Astrocyte (in vitro differentiated cells and primary cell): ENCODE measurements at regions not wholly inside any gene's neighbourhood (a gene's known extent, or its start where the extent isn't known, plus 50 kb on each side); places are given as distances from the start of the nearest gene placed in this dataset.
A peak's percentile ranks its signal among the peaks of the same experiment; 100 is the strongest.

Experiments
- DNase-seq: peaks from one replicate; pipeline ENCODE4 v3.0.0-alpha.2; 2010; ENCODE audit warnings: low read depth
- FAIRE-seq: peaks from 2 replicates; lab custom pipeline; 2011; peaks lifted over from hg19 to GRCh38; lab: Jason Lieb, UNC
- H2AFZ ChIP-seq: 2 replicates; pipeline ENCODE4 v1.6.0; 2012; ENCODE audit warnings: low read depth, low read length, inconsistent platforms
- H3K27ac ChIP-seq: 2 replicates; pipeline ENCODE4 v1.5.1; 2011; ENCODE audit warnings: low read depth, low read length, inconsistent platforms
- H3K27me3 ChIP-seq: 2 replicates; pipeline ENCODE4 v1.6.0; 2011; ENCODE audit warnings: low read length, inconsistent platforms; ENCODE audit not compliant: insufficient read depth
- H3K36me3 ChIP-seq: 2 replicates; pipeline ENCODE4 v1.5.1; 2011; ENCODE audit warnings: low read length, inconsistent platforms; ENCODE audit not compliant: insufficient read depth
- H3K4me1 ChIP-seq: 2 replicates; pipeline ENCODE4 v1.5.1; 2011; ENCODE audit warnings: low read length, inconsistent platforms; ENCODE audit not compliant: insufficient read depth
- H3K4me2 ChIP-seq: 2 replicates; pipeline ENCODE4 v1.6.0; 2012; ENCODE audit warnings: low read length, inconsistent platforms
- H3K4me3 ChIP-seq: 2 replicates; pipeline ENCODE4 v1.5.1; 2011; ENCODE audit warnings: low read depth, mild to moderate bottlenecking, low read length, inconsistent platforms; ENCODE audit not compliant: insufficient read depth
- H3K79me2 ChIP-seq: 2 replicates; pipeline ENCODE4 v1.6.0; 2012; ENCODE audit warnings: mild to moderate bottlenecking, low read length, inconsistent platforms; ENCODE audit not compliant: insufficient read depth
- H3K9ac ChIP-seq: 2 replicates; pipeline ENCODE4 v1.6.0; 2012; ENCODE audit warnings: mild to moderate bottlenecking, low read length, inconsistent platforms
- H3K9me3 ChIP-seq: 2 replicates; pipeline ENCODE4 v1.5.1; 2012; ENCODE audit warnings: low read depth, mild to moderate bottlenecking, low read length, inconsistent platforms; ENCODE audit not compliant: insufficient read depth
- H4K20me1 ChIP-seq: 2 replicates; pipeline ENCODE4 v1.6.0; 2012; ENCODE audit warnings: low read length, inconsistent platforms; ENCODE audit not compliant: insufficient read depth
- H3K27ac Mint-ChIP-seq: one replicate; pipeline ENCODE4 v1.8.0; 2021; ENCODE audit warnings: mild to moderate bottlenecking, mixed read lengths; ENCODE audit not compliant: unreplicated experiment
- H3K27me3 Mint-ChIP-seq: one replicate; pipeline ENCODE4 v1.8.0; 2021; ENCODE audit warnings: low read depth, mixed read lengths; ENCODE audit not compliant: unreplicated experiment
- H3K36me3 Mint-ChIP-seq: one replicate; pipeline ENCODE4 v1.8.0; 2021; ENCODE audit warnings: low read depth, mixed read lengths; ENCODE audit not compliant: unreplicated experiment
- H3K4me1 Mint-ChIP-seq: one replicate; pipeline ENCODE4 v1.8.0; 2021; ENCODE audit warnings: low read depth, mixed read lengths; ENCODE audit not compliant: unreplicated experiment
- H3K4me3 Mint-ChIP-seq: one replicate; pipeline ENCODE4 v1.8.0; 2021; ENCODE audit warnings: mild to moderate bottlenecking, moderate library complexity, mixed read lengths; ENCODE audit not compliant: unreplicated experiment
- H3K9me3 Mint-ChIP-seq: one replicate; pipeline ENCODE4 v1.8.0; 2021; ENCODE audit warnings: mild to moderate bottlenecking, mixed read lengths; ENCODE audit not compliant: unreplicated experiment
- EZH2 ChIP-seq: IDR thresholded peaks from 2 replicates; pipeline ENCODE4 v1.6.1; 2012; ENCODE audit warnings: mild to moderate bottlenecking, low read length, inconsistent platforms; ENCODE audit not compliant: insufficient read depth
- TF ChIP-seq, protein P1 (sequence below): IDR thresholded peaks from 2 replicates; pipeline ENCODE4 v1.5.1; 2011; ENCODE audit warnings: low read depth, mild to moderate bottlenecking, inconsistent platforms, low read length, moderate library complexity; ENCODE audit not compliant: insufficient read depth

- H3K9me3 Mint-ChIP-seq = no peaks in the 10 kb centered on the region
- FAIRE-seq = no peak
Observed at GRCh38 chr1:115182012-115182715, 92.9 kb upstream of the TSPAN2 start.

DNA sequence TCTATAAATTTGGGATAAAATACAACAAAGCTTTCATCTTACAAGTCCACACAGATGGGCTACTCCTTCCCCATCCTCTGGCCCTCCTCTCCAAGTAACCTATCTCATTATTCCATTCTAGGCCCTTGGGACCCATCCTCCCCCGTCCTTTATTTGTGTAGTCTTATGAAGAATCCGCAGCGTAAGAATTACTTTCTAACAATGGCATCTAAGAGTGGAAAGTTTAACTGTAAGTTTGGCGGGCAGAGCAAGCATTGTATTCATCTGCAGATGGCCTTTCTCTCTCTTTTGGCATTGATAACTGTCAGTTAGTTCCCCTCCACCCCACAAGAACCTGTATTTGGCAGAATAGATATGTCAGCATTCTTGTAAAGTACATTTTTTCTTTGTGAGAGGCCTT is 91.9 kb upstream of the TSPAN2 start:
- Mint-ChIP-seq H3K27me3 (no peaks in the 10 kb centered on the region), H3K36me3 (no peaks in the 10 kb centered on the region), H3K9me3 (no peaks in the 10 kb centered on the region), H3K27ac (peak overlapping the region; percentile 62), H3K4me1 (peaks cover 45% of the 10 kb centered on the region), H3K4me3 (no peak overlapping the region)
- peaks cover 28% of the 10 kb centered on the region for H3K4me1 ChIP-seq
- no peaks in the 10 kb centered on the region for H3K79me2 ChIP-seq
- no peak overlapping the region for H2AFZ ChIP-seq
- no peak for DNase-seq
- H3K27me3 ChIP-seq = no peaks in the 10 kb centered on the region
- H3K9ac ChIP-seq = no peak overlapping the region
- H3K27ac ChIP-seq = no peak overlapping the region
- H4K20me1 ChIP-seq = no peaks in the 10 kb centered on the region
- no peak overlapping the region for H3K4me2 ChIP-seq
- no peaks in the 10 kb centered on the region for H3K36me3 ChIP-seq
- H3K4me3 ChIP-seq = no peak overlapping the region
- H3K9me3 ChIP-seq = no peaks in the 10 kb centered on the region
- no peak for FAIRE-seq
- TF ChIP-seq EZH2 = no peak
- TF ChIP-seq, protein P1, sequence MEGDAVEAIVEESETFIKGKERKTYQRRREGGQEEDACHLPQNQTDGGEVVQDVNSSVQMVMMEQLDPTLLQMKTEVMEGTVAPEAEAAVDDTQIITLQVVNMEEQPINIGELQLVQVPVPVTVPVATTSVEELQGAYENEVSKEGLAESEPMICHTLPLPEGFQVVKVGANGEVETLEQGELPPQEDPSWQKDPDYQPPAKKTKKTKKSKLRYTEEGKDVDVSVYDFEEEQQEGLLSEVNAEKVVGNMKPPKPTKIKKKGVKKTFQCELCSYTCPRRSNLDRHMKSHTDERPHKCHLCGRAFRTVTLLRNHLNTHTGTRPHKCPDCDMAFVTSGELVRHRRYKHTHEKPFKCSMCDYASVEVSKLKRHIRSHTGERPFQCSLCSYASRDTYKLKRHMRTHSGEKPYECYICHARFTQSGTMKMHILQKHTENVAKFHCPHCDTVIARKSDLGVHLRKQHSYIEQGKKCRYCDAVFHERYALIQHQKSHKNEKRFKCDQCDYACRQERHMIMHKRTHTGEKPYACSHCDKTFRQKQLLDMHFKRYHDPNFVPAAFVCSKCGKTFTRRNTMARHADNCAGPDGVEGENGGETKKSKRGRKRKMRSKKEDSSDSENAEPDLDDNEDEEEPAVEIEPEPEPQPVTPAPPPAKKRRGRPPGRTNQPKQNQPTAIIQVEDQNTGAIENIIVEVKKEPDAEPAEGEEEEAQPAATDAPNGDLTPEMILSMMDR = no peak

More at GRCh38 chr1:115182012-115182715, 92.9 kb upstream of the TSPAN2 start:
- Histone ChIP-seq H4K20me1 (no peaks in the 10 kb centered on the region), H3K9me3 (no peaks in the 10 kb centered on the region), H3K36me3 (no peaks in the 10 kb centered on the region), H2AFZ (no peak overlapping the region), H3K4me1 (peaks cover 28% of the 10 kb centered on the region), H3K9ac (no peak overlapping the region), H3K4me2 (no peak overlapping the region), H3K79me2 (no peaks in the 10 kb centered on the region), H3K4me3 (no peak overlapping the region), H3K27ac (no peak overlapping the region), H3K27me3 (no peaks in the 10 kb centered on the region)
- no peaks in the 10 kb centered on the region for H3K36me3 Mint-ChIP-seq
- peaks cover 42% of the 10 kb centered on the region for H3K4me1 Mint-ChIP-seq
- no peak overlapping the region for H3K4me3 Mint-ChIP-seq
- no peak overlapping the region for H3K27ac Mint-ChIP-seq
- no peaks in the 10 kb centered on the region for H3K27me3 Mint-ChIP-seq
- DNase-seq = no peak
- no peak for TF ChIP-seq EZH2
- TF ChIP-seq, protein P1 = no peak

GRCh38 chr1:115179397-115180079 is 90.2 kb upstream of the TSPAN2 start:
- Histone ChIP-seq H3K27ac (peak overlapping the region; percentile 81), H3K9me3 (no peaks in the 10 kb centered on the region), H3K4me3 (no peak overlapping the region), H3K27me3 (no peaks in the 10 kb centered on the region), H3K79me2 (no peaks in the 10 kb centered on the region), H2AFZ (no peak overlapping the region), H3K36me3 (no peaks in the 10 kb centered on the region), H3K4me1 (peaks cover 21% of the 10 kb centered on the region), H3K9ac (peak overlapping the region; percentile 46), H4K20me1 (no peaks in the 10 kb centered on the region), H3K4me2 (peak overlapping the region; percentile 54)
- FAIRE-seq (peak; percentile 93), DNase-seq (peak; percentile 99)
- peak overlapping the region; percentile 96 for H3K27ac Mint-ChIP-seq
- H3K9me3 Mint-ChIP-seq = peaks cover 4% of the 10 kb centered on the region
- no peaks in the 10 kb centered on the region for H3K36me3 Mint-ChIP-seq
- H3K27me3 Mint-ChIP-seq = no peaks in the 10 kb centered on the region
- H3K4me3 Mint-ChIP-seq = no peak overlapping the region
- peaks cover 35% of the 10 kb centered on the region for H3K4me1 Mint-ChIP-seq
- no peak for TF ChIP-seq EZH2
- TF ChIP-seq, protein P1 = no peak
